ENCODE measurements at regions not wholly inside any gene's neighbourhood (a gene's known extent, or its start where the extent isn't known, plus 50 kb on each side); places are given as distances from the start of the nearest gene placed in this dataset.

GRCh38 chrX:7215842-7216241 is 67.9 kb upstream of the PUDP start:
- no peak for DNase-seq

GRCh38 chrX:7214251-7214650 is 66.3 kb upstream of the PUDP start:
- no peak for DNase-seq

GRCh38 chrX:7205037-7205577 is 57.2 kb upstream of the PUDP start:
- no peak for DNase-seq

- DNase-seq = no peak
These were observed 56.7 kb upstream of the PUDP start for GRCh38 chrX:7204619-7205018.

GRCh38 chrX:7202206-7202605 is 54.3 kb upstream of the PUDP start:
- DNase-seq = no peak

GRCh38 chrX:7201496-7201895 is 53.5 kb upstream of the PUDP start:
- DNase-seq = no peak

- DNase-seq = no peak
These were observed 50.5 kb upstream of the PUDP start for GRCh38 chrX:7198499-7198898.

Measured in activated CD4-positive, alpha-beta T cell treated with anti-CD3 and anti-CD28 coated beads for 48 hours (primary cell).